Colon (tissue), 2 donors: ENCODE measurements at regions not wholly inside any gene's neighbourhood (a gene's known extent, or its start where the extent isn't known, plus 50 kb on each side); places are given as distances from the start of the nearest gene placed in this dataset.

ENCODE experiments used
- FAIRE-seq: peaks from 2 replicates; lab custom pipeline; 2012; peaks lifted over from hg19 to GRCh38; lab: Jason Lieb, UNC
- donor health status: control.
- donor health status: control.

DNA sequence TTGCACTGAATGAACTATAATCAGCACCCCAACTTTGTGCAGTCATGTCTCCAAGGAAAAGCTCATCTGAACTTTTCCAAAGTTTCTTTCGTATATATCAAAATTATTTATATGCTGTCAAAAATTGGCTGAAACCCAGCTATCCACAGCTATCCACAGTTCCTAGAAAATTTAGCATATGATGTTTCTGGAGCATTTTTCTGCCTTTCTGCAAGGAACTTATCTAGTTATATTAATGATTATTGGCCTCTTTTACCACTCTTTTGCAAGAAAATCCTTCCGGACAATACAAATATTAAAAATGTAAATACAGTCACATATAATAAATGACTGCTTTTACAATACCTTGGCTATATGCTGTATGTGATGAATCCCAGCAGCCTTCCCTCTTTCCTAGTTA, 270.2 kb downstream of the TMEM167A start:
- no peak for FAIRE-seq

DNA sequence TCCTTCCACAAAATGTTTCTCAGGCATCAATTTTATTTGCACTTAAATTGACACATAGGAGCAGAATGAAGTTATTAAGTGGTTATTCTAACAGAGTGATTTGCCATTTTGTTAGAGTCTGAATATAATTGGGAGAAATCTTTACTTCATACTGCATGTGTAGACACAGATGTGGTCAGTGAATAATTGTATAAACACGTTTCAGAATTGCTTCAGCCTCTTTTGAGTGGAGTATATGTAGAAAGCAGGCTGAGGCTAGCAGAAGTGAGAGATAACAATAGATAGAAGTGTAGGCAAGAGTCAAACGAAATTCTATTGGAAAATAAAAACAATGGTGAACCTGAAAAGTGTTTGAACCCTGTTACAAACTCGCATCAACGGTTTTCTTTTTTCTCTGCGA, 270.7 kb downstream of the TMEM167A start:
- no peak for FAIRE-seq

DNA sequence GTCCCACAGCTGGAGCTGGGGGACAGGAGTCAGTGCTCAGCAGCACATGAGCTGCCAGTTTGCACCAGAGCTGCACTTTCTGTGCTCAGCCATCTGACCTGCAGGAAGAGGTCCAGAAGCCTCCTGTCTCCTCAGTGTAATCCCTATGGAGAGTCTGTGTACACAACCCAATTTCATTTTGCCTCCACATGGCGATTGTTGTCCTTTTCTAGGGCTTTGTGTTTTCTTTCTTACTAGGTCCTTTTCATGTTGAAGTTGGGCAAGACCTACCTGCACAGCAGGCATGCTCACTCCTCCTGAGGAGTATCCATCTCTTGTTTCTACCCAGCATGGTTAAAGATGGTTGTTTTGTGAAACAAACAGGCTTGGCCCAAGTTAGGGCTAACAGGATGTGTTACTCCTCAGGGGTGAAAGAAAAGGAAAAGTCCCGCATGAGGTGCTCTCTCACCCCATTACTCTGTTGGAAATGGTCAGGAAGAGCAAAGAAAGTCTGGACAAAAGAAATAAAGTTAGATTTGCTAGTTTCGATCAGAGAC, 273.0 kb downstream of the TMEM167A start:
- no peak for FAIRE-seq

GRCh38 chr5:82802954-82803353, 274.2 kb downstream of the TMEM167A start:
- no peak for FAIRE-seq

- no peak for FAIRE-seq
Observed at GRCh38 chr5:82800826-82801225, 276.4 kb downstream of the TMEM167A start.

GRCh38 chr5:82799361-82800077, 277.7 kb downstream of the TMEM167A start:
- no peak for FAIRE-seq

DNA sequence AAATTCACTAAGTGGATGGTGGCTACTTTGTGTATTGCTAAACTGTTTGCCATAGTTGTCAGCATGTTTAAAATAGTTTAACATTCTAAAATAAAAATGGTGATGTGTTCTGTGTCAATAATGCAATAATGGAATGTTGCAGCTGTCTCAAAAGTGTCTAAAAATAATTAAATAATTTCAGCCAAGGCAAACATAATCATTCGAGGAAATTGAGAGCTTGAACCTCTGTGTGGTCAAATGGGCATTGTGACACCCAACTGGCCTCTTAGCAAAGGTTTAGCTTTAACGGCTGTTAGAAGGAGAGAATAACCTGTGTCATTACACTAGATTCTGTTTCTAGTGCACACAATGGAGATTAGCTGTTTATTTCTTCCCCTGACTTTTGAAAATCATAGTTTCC, 278.5 kb downstream of the TMEM167A start:
- no peak for FAIRE-seq

DNA sequence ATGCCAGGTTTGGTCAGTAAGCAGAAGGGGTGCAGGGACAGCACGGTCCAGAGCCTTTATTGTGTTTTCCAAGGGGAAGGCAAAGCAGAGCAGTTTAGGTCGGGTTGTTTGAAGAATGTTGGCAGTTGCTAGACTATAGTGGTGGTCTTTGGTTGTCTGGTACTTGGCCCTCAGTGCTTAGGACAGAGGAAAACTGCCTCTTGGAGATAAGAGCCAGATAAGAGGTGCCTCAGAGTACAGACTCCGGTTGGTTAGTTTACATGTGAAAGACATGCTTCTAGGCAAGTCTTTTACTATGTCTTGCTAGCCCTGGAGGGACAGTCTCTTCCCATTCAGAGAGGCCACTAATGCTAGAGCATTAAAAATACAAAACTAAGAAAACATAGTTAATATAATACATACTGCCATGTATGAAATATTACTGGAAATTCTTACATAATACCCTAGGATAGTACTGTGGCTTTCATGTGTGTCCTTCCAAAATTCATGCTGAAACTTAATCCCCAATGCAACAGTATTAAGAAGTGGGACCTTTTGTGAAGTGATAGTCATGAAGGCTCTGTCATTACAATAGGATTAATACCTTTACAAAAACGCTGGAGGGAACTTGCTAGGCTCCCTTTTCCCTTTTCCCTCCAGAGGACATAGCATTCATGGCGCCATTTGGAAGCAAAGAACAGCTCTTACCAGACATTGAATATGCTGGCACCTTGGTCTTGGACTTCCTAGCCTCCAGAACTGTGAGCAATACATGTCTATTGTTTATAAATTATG, 280.4 kb downstream of the TMEM167A start:
- FAIRE-seq: no peak

DNA sequence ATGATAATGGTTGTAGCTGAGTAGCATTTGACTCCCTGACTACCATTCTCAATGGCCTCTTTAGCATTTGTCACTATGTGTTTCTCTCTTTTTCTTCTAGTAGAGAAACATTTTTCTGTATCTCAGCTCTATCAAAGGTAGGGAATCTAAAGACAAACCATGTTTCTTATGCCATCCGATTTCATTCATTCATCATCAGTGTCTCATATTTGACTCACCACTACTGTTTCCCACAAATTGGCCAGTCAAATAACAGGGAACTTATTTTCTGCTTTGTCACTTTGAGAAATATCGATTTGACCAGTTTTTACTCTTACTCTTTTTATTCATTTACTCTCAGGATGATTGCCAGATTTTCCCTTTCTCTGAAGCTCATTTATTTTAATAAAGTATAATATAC, 282.3 kb downstream of the TMEM167A start:
- no peak for FAIRE-seq

GRCh38 chr5:82793808-82794419, 283.3 kb downstream of the TMEM167A start:
- no peak for FAIRE-seq

- no peak for FAIRE-seq
Observed at GRCh38 chr5:82792096-82792495, 285.1 kb downstream of the TMEM167A start.

GRCh38 chr5:82789095-82789494, 288.1 kb downstream of the TMEM167A start:
- no peak for FAIRE-seq

DNA sequence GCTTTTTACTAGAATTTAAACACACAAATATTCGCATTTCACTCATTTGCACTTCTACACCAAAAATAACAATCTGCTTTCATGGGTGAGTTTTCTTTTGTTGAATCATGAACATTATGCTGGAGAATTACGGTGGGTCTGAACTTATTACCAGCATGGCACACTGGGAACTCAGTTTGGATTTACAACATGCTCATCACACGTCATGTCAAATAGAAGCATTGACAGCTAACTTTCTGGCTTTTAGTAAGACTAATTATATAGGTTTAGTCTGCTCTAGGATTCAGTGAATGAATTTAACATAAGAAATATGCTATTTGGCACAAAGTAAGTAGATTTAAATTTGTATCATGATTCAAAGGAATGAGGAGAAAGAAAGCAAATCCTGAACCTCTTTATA, 290.4 kb downstream of the TMEM167A start:
- FAIRE-seq: no peak

- no peak for FAIRE-seq
Observed at GRCh38 chr5:82785882-82786509, 291.2 kb downstream of the TMEM167A start.

- no peak for FAIRE-seq
Observed at GRCh38 chr5:82785456-82785855, 291.7 kb downstream of the TMEM167A start.

DNA sequence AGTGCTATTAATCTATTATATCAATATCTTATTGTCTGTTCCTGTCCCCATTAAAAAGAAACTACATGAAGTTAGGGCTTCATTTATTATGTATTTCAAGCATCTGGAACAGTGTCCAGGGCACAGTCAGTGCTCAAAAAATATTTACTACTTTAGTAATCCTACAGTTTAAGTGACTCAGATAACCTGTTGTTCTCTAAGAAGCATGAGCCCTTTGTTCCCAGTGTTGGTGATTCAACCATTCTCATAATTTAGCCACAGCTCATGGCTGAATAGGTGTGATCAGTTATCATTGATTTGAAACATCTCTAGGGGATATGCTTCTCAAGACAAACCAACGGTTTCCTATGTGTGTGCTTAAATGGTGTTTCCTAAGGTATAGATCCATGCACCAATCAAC, 292.7 kb downstream of the TMEM167A start:
- FAIRE-seq: no peak

DNA sequence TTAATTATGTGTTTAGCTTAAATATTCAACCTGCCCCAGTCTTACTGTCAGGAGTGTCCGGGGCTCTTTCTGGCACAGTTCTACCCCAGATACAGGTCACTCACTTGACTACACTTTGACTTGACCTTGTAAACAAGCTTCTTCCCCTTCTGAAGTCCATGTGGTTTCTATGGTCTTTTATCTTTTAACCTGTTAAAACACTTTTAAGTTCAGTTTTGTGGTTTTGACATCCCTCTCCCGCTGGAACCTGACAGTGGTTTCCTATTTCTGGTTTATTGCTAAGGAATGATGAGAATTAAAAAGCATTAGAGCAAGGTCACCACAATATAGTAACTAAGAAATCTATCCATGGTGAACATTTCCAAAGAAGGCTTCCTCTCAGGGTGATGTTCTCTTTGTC, 300.1 kb downstream of the TMEM167A start:
- FAIRE-seq: no peak

DNA sequence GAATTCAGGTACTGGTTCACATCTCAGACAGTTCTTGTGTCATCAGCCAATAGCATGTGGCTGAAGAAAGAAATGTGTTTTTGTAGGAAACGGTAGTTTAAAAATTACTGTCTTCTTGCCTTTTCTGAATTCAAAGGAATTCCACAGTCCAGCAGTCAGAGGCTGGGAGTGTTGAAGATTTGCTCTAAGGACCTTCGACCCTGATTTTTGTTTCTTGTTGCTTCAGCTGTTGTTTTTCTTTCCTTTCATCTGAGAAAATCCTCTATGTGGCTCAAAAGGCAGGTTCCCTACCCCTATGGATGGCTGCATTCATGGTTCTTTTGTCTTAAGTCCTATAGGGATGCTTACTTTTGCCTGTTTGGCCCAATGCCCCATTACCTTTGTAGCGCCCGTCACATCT, 304.9 kb downstream of the TMEM167A start:
- no peak for FAIRE-seq

DNA sequence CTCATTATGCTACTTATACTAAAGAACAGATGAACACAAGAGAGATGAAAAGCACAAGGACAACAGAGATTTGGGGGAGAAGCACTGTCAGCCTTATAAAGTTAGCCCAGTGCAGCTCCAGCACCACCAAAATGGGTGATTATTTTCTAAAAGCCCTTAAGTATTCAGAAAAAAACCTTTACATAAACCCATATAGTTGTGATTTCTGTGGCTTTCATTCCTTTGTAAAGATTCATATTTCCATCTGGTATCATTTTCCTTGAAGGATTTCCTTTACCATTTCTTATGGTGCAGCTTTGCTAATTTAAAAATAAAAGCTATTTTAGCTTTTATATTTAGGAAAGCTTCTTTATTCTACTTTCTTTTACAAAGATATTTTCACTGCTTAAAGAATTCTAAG, 311.0 kb downstream of the TMEM167A start:
- FAIRE-seq: no peak

DNA sequence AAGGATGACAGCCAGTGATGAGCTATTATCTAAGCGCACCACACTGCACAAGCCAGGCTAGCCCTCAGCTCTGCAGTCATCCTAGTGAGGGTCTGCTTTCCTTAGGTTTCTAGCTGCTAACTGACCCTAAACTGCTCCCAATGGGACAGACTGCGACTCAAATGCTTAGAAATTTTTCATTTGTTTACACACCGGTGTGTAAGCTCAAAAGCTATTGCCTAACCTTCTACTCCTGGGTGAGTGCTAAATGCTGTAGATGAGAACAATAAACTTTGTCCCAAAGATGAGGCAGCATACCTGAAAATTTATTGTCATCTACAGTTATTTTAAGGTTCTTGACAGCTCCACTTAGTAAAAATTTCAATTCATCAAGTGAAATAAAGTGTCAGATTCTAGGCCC, 311.4 kb downstream of the TMEM167A start:
- no peak for FAIRE-seq

DNA sequence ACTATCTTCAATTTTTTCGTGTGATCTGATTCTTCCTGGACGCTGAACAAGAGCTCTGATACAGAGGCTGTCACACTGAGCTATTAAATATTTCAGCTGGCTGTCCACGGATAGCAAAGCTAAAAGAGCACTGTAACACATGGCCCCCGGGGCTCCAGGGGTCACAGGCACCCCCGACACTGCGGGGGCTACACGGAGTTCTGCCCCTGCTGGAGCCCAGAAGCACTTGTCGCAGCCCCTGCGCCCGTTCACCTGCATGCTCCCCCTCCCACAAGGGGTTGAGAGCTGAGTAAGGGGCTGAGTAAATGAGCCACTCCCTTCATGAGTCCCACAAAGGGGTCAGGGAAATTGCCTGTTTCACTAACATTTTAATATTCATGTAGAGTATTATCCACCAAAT, 316.3 kb downstream of the TMEM167A start:
- no peak for FAIRE-seq

- FAIRE-seq: no peak
Observed at GRCh38 chr5:82758881-82759280, 318.3 kb downstream of the TMEM167A start.

DNA sequence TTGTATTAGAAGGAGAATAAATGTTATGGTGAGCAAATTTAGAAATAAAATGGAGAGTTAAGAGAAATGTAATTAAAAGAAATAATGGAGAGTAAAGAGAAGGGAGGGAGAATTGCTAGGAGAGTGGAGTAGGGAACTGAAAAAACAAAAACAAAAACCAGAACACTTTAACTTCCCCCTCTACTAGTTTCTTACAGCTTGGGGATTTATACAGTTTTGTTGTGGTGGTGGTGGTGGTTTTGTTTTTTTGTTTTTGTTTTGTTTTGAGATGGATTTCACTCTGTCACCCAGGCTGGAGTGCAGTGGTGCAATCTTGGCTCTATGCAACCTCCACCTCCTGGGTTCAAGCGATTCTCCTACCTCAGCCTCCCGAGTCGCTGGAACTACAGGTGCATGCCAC, 322.4 kb downstream of the TMEM167A start:
- FAIRE-seq: no peak
